Psoas muscle (tissue), 7 donors: ENCODE measurements at regions not wholly inside any gene's neighbourhood (a gene's known extent, or its start where the extent isn't known, plus 50 kb on each side); places are given as distances from the start of the nearest gene placed in this dataset.

Experiments
- ATAC-seq, 4 donors: fragments of 200-7000 bp; cut with Tn5 transposase; one replicate each; pipeline ENCODE4 v1.9.1; 2020; ENCODE audit warnings: moderate library complexity in 3 of 4, mild to moderate bottlenecking in 2 of 4
- DNase-seq, 2 donors: peaks; one replicate each; pipeline ENCODE4 v3.0.0-alpha.2; 2020
- H3K27ac ChIP-seq: fragments of 200-600 bp; one replicate; pipeline ENCODE4 v1.8.0; 2022
- H3K27me3 ChIP-seq, 3 donors: fragments of 200-600 bp in 1 of 3; one replicate each; pipeline versions ENCODE4 v1.6.1 to v1.8.0; 2013 to 2022; ENCODE audit warnings: low read length in 2 of 3, mild to moderate bottlenecking in 2 of 3, moderate library complexity in 1 of 3; ENCODE audit not compliant: insufficient read depth in 3 of 3
- H3K36me3 ChIP-seq, 2 donors: fragments of 200-600 bp in 1 of 2; one replicate each; pipeline versions ENCODE4 v1.6.1 to v1.8.0; 2013 to 2022; ENCODE audit warnings: low read depth in 1 of 2, mild to moderate bottlenecking in 1 of 2, moderate library complexity in 1 of 2; ENCODE audit not compliant: insufficient read depth in 1 of 2
- H3K4me1 ChIP-seq: fragments of 200-600 bp; one replicate; pipeline ENCODE4 v1.8.0; 2022
- H3K4me3 ChIP-seq: fragments of 200-600 bp; one replicate; pipeline ENCODE4 v1.8.0; 2022; ENCODE audit warnings: mild to moderate bottlenecking
- H3K9me3 ChIP-seq: fragments of 200-600 bp; one replicate; pipeline ENCODE4 v1.8.0; 2022
- WGBS, 3 donors: extraction: QIAGEN DNeasy Blood & Tissue Kit; methylation state at CpG; one replicate each; pipeline versions ENCODE4 v1.1.6 to v1.1.7; 2013; 5-methylcytosine and 5-hydroxymethylcytosine counted together
- intact Hi-C, 2 donors: fragments of 100-400 bp; cut with DNase I; formaldehyde crosslinking; loops; one replicate each; pipeline versions ENCODE4 v1.11.0 to v1.14.2; 2022
- TF ChIP-seq, protein P1 (sequence below): fragments of 200-600 bp; IDR thresholded peaks from one replicate; pipeline ENCODE4 v1.8.0; 2022; ENCODE audit warnings: antibody characterized with exemption
- donor health status: healthy with polysubstance abuse.
- donor health status: DM: no; HTN: no; CAD: no; lungs with moderate emphysema.
- donor health status: Bipolar disorder and iron deficiency.
- donor health status: healthy.
- donor health status: DM: yes; HTN: yes; CAD: no.
- donor health status: DM: no; HTN: no; CAD: no.
- donor health status: DM: yes; HTN: yes; CAD: no.

GRCh38 chr19:29277102-29277501 lies 64.2 kb upstream of the UQCRFS1 start:
- intact Hi-C loops: no loop called here
- no peak for ATAC-seq

GRCh38 chr19:29278716-29279115 lies 65.8 kb upstream of the UQCRFS1 start:
- ATAC-seq: no peak

More at GRCh38 chr19:29277102-29277501, 64.2 kb upstream of the UQCRFS1 start:
- WGBS, 3 donors: 30 to 47% (median 43%) methylated on average over 7 of the region's 7 CpGs
- Histone ChIP-seq H3K4me1 (no peaks in the 10 kb centered on the region), H3K4me3 (no peak overlapping the region), H3K36me3 (no peaks in the 10 kb centered on the region), H3K9me3 (no peaks in the 10 kb centered on the region), H3K27me3 (peaks cover 0 to 5% (median 2%) of the 10 kb centered on the region in 3 donors), H3K27ac (no peak overlapping the region)
- DNase-seq: no peak
- TF ChIP-seq, protein P1, sequence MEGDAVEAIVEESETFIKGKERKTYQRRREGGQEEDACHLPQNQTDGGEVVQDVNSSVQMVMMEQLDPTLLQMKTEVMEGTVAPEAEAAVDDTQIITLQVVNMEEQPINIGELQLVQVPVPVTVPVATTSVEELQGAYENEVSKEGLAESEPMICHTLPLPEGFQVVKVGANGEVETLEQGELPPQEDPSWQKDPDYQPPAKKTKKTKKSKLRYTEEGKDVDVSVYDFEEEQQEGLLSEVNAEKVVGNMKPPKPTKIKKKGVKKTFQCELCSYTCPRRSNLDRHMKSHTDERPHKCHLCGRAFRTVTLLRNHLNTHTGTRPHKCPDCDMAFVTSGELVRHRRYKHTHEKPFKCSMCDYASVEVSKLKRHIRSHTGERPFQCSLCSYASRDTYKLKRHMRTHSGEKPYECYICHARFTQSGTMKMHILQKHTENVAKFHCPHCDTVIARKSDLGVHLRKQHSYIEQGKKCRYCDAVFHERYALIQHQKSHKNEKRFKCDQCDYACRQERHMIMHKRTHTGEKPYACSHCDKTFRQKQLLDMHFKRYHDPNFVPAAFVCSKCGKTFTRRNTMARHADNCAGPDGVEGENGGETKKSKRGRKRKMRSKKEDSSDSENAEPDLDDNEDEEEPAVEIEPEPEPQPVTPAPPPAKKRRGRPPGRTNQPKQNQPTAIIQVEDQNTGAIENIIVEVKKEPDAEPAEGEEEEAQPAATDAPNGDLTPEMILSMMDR: no peak

DNA sequence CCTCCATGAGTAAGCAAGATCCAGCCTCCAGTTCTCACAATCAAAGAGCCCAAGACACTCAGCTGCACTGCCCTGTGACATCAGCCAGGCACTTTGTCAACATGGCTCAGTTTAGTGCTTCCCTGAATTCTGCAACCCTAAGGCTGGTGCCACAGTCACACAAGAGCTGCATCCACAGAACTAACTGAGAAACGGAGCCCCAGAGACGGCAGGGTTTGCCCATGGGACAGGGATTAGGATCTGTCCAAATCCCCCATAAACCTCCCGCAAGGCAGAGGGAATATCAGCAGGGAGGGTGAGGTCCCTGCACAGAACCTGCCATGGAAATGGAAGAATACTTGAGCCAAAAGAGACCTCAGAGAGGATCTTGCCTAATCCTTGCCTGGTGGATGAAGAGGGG lies 70.4 kb upstream of the UQCRFS1 start:
- Histone ChIP-seq H3K4me1 (no peaks in the 10 kb centered on the region), H3K27me3 (peaks cover 0 to 5% (median 0%) of the 10 kb centered on the region in 3 donors), H3K9me3 (no peaks in the 10 kb centered on the region), H3K36me3 (no peaks in the 10 kb centered on the region), H3K27ac (no peak overlapping the region), H3K4me3 (no peak overlapping the region)
- intact Hi-C loops: no loop called here
- no peak for ATAC-seq
- TF ChIP-seq, protein P1: no peak
- 42 to 51% (median 45%) methylated on average over 3 of the region's 3 CpGs for WGBS, 3 donors
- DNase-seq: no peak

More at GRCh38 chr19:29278716-29279115, 65.8 kb upstream of the UQCRFS1 start:
- WGBS, 3 donors: 48 to 64% (median 56%) methylated on average over 3 of the region's 3 CpGs
- Histone ChIP-seq H3K4me3 (no peak overlapping the region), H3K27ac (no peak overlapping the region), H3K27me3 (peaks cover 0 to 5% (median 2%) of the 10 kb centered on the region in 3 donors), H3K9me3 (no peaks in the 10 kb centered on the region), H3K4me1 (no peaks in the 10 kb centered on the region), H3K36me3 (no peaks in the 10 kb centered on the region)
- TF ChIP-seq, protein P1: no peak
- no peak for DNase-seq
- intact Hi-C loops: no loop called here

GRCh38 chr19:29285187-29285687 lies 72.3 kb upstream of the UQCRFS1 start:
- intact Hi-C loops: no loop called here
- H3K36me3 ChIP-seq: no peaks in the 10 kb centered on the region
- no peak overlapping the region for H3K4me3 ChIP-seq
- TF ChIP-seq, protein P1: no peak
- H3K9me3 ChIP-seq: no peaks in the 10 kb centered on the region
- no peaks in the 10 kb centered on the region for H3K27me3 ChIP-seq
- no peak overlapping the region for H3K27ac ChIP-seq
- no peak for DNase-seq
- 74 to 77% (median 76%) methylated on average over 6 of the region's 6 CpGs for WGBS, 3 donors
- ATAC-seq: no peak
- H3K4me1 ChIP-seq: no peaks in the 10 kb centered on the region

DNA sequence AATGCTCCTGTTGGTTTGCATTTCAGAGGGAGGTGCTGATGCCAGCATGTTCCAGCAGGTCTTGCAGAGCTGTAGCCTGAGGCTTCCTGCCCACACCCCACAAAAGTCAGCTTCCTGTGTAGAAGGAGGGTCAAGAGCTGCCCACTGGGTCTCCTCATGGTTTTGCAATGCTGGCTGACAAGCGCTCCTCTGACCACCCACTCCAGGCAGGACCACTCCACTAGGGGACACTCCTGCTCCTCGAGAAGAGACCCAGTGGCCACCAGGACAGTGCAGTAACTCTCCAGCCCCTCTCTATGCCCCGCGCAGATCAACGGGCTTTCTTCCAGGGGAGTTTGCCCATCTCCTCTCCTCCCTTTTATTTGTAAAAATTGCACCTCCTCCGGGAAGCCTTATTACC lies 72.9 kb upstream of the UQCRFS1 start:
- WGBS, 3 donors: 15 to 20% (median 18%) methylated on average over 6 of the region's 6 CpGs
- Histone ChIP-seq H3K4me3 (no peak overlapping the region), H3K27ac (no peak overlapping the region), H3K36me3 (no peaks in the 10 kb centered on the region), H3K27me3 (no peaks in the 10 kb centered on the region), H3K4me1 (no peaks in the 10 kb centered on the region), H3K9me3 (no peaks in the 10 kb centered on the region)
- no peak for DNase-seq
- intact Hi-C loops: no loop called here
- no peak for ATAC-seq
- TF ChIP-seq, protein P1: no peak
